Lower leg skin (tissue), 4 donors: ENCODE measurements at regions not wholly inside any gene's neighbourhood (a gene's known extent, or its start where the extent isn't known, plus 50 kb on each side); places are given as distances from the start of the nearest gene placed in this dataset.

ENCODE experiments used
- DNase-seq, 2 donors: peaks; one replicate each; pipeline ENCODE4 v3.0.0-alpha.2; 2019; ENCODE audit warnings: low spot score in 2 of 2
- H3K4me3 ChIP-seq: fragments of 200-600 bp; sonication (generic); 2 replicates; pipeline ENCODE4 v1.5.1; 2017; ENCODE audit warnings: mild to moderate bottlenecking, low read depth; ENCODE audit not compliant: poor library complexity, severe bottlenecking
- POLR2A ChIP-seq, 2 donors: fragments of 450-650 bp; IDR thresholded peaks; one replicate each; pipeline ENCODE4 v1.6.1; 2016 to 2017; ENCODE audit warnings: antibody characterized with exemption in 2 of 2, mild to moderate bottlenecking in 1 of 2, moderate library complexity in 1 of 2
- WGBS, 2 donors: methylation state at CpG; one replicate each; pipeline ENCODE4 v1.1.5; 2018; 5-methylcytosine and 5-hydroxymethylcytosine counted together
- intact Hi-C: fragments of 100-400 bp; cut with DNase I; formaldehyde crosslinking; loops from one replicate; pipeline ENCODE4 v1.15.0; 2023; ENCODE audit warnings: low total_unique reads
- TF ChIP-seq, protein P1 (sequence below), 3 donors: fragments of 450-650 bp; IDR thresholded peaks; one replicate each; pipeline ENCODE4 v1.5.1; 2016; ENCODE audit warnings: antibody characterized with exemption in 3 of 3, mild to moderate bottlenecking in 3 of 3, moderate library complexity in 2 of 3

DNA sequence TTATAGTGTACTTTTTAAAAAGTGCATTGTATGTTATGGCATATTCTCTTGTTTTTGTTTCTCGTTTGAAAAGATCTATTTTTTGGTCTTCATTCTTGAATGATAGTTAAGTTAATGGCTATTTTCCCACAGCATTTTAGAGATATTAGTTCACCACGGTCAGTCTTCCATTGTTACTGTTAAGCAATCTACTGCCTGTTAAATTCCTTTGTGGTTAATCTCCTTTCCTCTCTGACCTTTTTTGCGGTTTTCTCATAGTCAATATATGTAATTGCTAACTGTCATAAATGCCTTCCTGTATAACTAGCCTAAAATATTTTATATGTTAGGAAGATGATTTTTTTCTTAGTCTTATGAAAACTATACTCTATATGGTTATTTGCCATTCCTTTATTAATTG lies 250.8 kb upstream of the FBXL7 start:
- H3K4me3 ChIP-seq: no peak overlapping the region
- WGBS, 2 donors: 48 to 56% methylated on average over 3 of the region's 3 CpGs
- DNase-seq: no peak
- TF ChIP-seq, protein P1, sequence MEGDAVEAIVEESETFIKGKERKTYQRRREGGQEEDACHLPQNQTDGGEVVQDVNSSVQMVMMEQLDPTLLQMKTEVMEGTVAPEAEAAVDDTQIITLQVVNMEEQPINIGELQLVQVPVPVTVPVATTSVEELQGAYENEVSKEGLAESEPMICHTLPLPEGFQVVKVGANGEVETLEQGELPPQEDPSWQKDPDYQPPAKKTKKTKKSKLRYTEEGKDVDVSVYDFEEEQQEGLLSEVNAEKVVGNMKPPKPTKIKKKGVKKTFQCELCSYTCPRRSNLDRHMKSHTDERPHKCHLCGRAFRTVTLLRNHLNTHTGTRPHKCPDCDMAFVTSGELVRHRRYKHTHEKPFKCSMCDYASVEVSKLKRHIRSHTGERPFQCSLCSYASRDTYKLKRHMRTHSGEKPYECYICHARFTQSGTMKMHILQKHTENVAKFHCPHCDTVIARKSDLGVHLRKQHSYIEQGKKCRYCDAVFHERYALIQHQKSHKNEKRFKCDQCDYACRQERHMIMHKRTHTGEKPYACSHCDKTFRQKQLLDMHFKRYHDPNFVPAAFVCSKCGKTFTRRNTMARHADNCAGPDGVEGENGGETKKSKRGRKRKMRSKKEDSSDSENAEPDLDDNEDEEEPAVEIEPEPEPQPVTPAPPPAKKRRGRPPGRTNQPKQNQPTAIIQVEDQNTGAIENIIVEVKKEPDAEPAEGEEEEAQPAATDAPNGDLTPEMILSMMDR (IDR thresholded peaks at IDR 0.05): no peak
- TF ChIP-seq POLR2A (IDR thresholded peaks at IDR 0.05): no peak
- intact Hi-C loops: no loop called here

DNA sequence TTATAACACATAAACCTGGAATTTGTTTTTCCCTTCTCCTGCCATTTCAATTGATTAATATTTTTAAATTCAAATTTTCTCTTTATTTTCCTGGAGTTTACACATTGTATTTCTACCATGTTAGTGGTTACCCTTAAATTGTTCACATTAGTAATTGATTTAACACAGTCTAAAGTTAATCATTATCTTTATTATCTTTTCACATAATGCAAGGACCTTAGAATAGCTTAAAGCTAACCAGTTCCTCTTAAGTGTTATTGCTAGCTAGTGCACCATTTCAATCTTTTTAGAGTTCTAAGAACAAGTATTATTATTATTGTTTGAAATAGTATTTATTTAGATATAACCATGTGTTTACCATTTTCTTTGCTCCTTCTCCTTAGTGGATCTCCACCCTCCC lies 251.2 kb upstream of the FBXL7 start:
- TF ChIP-seq POLR2A (IDR thresholded peaks at IDR 0.05): no peak
- TF ChIP-seq, protein P1 (IDR thresholded peaks at IDR 0.05): no peak
- no peak overlapping the region for H3K4me3 ChIP-seq
- no peak for DNase-seq
- intact Hi-C loops: no loop called here

DNA sequence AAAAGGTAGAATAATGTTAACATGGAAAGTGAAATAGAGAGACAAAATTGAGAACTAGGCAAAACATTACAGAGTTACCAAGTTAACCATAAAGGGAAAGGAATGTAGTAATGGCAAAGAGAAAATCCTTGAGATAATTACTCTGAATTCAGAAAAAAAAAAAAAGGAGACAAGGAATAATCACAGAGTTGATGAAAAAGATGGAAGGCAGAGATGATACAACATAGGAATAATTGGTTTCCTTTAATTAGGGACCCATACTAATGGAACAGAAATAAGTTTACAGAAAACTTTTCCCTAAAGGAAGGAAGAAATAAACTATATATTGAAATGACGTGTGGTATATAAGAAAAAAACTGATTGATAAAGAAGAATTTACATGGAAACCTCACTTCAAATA lies 254.1 kb upstream of the FBXL7 start:
- intact Hi-C loops: no loop called here
- no peak overlapping the region for H3K4me3 ChIP-seq
- no peak for DNase-seq
- WGBS, 2 donors: 81 to 86% methylated on average over 1 of the region's 1 CpG
- no peak for TF ChIP-seq POLR2A (IDR thresholded peaks at IDR 0.05)
- TF ChIP-seq, protein P1 (IDR thresholded peaks at IDR 0.05): no peak

DNA sequence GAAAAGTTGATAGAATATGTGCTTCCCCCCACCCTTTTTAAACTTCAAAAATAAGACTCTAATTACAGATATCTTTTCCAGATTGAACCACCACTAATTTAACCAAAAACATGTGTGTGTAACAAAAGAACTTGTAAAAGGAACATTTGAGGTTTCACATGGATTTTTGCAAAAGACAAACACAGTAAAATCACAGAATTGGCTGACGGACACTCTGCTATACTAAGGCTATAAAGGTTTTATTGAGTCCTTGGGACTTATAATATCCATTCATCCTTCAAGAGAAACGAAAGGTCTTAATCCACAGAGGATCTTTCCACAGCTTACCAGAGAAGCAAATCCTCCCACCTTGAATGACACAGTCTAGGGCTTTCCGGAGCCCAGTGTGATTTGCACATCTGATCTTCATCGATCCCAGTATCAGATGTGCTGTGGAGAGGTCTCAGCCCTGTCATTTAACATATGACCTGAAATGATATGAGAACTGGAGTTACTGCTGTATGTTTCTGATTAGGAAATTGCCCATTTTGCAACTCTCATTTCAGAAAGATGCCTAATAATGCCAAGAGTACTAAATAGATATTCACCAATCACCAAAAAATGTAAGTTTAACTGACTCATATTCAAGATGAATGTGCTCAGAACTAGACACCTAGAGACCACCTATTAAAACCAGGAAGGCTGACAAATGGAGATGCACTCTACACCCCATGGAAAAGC lies 256.5 kb upstream of the FBXL7 start:
- TF ChIP-seq POLR2A (IDR thresholded peaks at IDR 0.05): no peak
- TF ChIP-seq, protein P1 (IDR thresholded peaks at IDR 0.05): no peak
- intact Hi-C loops: no loop called here
- DNase-seq: no peak
- H3K4me3 ChIP-seq: no peak overlapping the region
- WGBS, 2 donors: 59 to 74% methylated on average over 4 of the region's 4 CpGs

DNA sequence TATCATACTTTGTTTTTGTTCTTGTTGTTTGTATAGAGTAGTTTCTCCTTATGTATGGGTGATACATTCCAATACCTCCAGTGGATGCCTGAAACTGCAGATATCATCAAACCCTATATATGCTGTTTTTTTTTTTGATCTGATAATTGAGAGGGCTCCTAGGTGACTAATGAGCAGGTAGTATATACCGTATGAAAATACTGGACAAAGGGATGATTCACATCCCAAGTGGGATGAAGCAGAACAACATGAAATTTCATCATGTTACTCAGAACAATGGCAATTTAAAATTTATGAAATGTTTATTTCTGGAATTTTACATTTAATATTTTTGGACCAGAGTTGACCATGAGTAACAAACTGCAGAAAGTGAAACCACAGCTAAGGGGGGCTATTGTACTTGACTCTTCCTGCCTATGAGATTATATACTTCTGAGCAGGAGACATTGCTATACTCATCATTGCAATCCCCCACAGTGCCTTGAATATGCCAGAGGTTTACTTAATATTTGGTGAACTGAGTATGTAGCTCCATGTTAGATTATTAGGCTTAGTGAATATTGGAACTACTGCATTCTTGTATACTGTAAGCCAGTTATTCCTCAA lies 258.7 kb upstream of the FBXL7 start:
- TF ChIP-seq, protein P1 (IDR thresholded peaks at IDR 0.05): no peak
- no peak for TF ChIP-seq POLR2A (IDR thresholded peaks at IDR 0.05)
- no peak for DNase-seq
- intact Hi-C loops: no loop called here
- no peak overlapping the region for H3K4me3 ChIP-seq
- WGBS, 2 donors: 86 to 88% methylated on average over 1 of the region's 1 CpG

DNA sequence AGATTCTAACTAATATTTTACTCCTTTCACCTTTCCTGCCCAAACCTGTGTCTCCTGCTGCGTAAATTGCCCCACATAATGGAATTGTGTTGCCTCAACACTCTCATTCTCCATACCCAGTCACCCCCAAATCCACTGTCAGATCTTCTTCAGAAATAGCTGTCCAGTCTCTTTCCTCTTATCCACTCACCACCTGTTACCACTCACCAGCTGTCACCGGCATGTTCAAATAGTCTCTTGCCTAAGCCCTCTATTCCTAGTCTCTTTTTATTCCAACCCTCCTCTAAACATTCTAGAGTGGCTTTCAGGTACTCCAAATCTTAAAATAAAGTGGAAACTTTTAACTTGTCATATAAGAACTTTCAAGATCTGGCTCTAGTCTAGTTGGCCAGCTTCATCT lies 262.0 kb upstream of the FBXL7 start:
- TF ChIP-seq, protein P1 (IDR thresholded peaks at IDR 0.05): no peak
- TF ChIP-seq POLR2A (IDR thresholded peaks at IDR 0.05): no peak
- intact Hi-C loops: no loop called here
- no peak for DNase-seq
- WGBS, 2 donors: 91 to 92% methylated on average over 2 of the region's 2 CpGs
- no peak overlapping the region for H3K4me3 ChIP-seq
